H1 (cell line): ENCODE measurements at regions not wholly inside any gene's neighbourhood (a gene's known extent, or its start where the extent isn't known, plus 50 kb on each side); places are given as distances from the start of the nearest gene placed in this dataset.

Experiments used
- CREB1 ChIP-seq: IDR thresholded peaks from 2 replicates; pipeline ENCODE4 v1.6.1; 2012; ENCODE audit warnings: inconsistent platforms
- CTCF ChIP-seq, 3 experiments: IDR thresholded peaks; 1 replicate in 2 of 3; 2 replicates in 1 of 3; pipeline versions ENCODE4 v1.5.1 to v1.6.1; 2011; ENCODE audit warnings: low read length in 3 of 3, mild to moderate bottlenecking in 3 of 3, inconsistent platforms in 2 of 3, low read depth in 1 of 3, moderate library complexity in 1 of 3; ENCODE audit not compliant: insufficient read depth in 1 of 3; ENCODE audit errors: control extremely low read depth in 1 of 3
- EZH2 ChIP-seq: fragments of 200-600 bp; sonication (generic); IDR thresholded peaks from 2 replicates; pipeline ENCODE4 v1.7.1; 2012; ENCODE audit warnings: low read depth, mild to moderate bottlenecking, moderate library complexity, low read length, inconsistent platforms; ENCODE audit not compliant: severe bottlenecking
- MAFK ChIP-seq: IDR thresholded peaks from 2 replicates; pipeline ENCODE4 v1.6.1; 2012; ENCODE audit warnings: low read depth, mild to moderate bottlenecking, improper control_type of control experiment, low read length
- PHF8 ChIP-seq: fragments of 200-600 bp; sonication (generic); conservative IDR thresholded peaks from 2 replicates; pipeline ENCODE4 v1.7.1; 2012; ENCODE audit warnings: low read depth, mild to moderate bottlenecking, inconsistent platforms, low read length, moderate library complexity
- RFX5 ChIP-seq: IDR thresholded peaks from 2 replicates; pipeline ENCODE4 v1.6.1; 2011; ENCODE audit warnings: low read depth, low read length, improper control_type of control experiment, borderline replicate concordance
- RNF2 ChIP-seq: fragments of 200-900, 300-1000 bp; sonication (generic); IDR thresholded peaks from 2 replicates; pipeline ENCODE4 v1.7.1; 2016; ENCODE audit warnings: borderline replicate concordance, low read depth, mild to moderate bottlenecking, antibody characterized with exemption, low read length; ENCODE audit not compliant: poor library complexity, severe bottlenecking; ENCODE audit errors: missing control alignments
- SIX5 ChIP-seq: IDR thresholded peaks from 2 replicates; pipeline ENCODE4 v1.6.1; 2011; ENCODE audit warnings: mild to moderate bottlenecking, low read depth, low read length
- USF2 ChIP-seq: IDR thresholded peaks from 2 replicates; pipeline ENCODE4 v1.6.1; 2011; ENCODE audit warnings: low read length, improper control_type of control experiment

GRCh38 chr11:110972106-110972505, 259.9 kb upstream of the ARHGAP20 start (continued):
- TF ChIP-seq CTCF (IDR thresholded peaks at IDR 0.05; ENCODE audit: control extremely low read depth in 1 of 3, insufficient read depth in 1 of 3, low read depth in 1 of 3, low read length in 3 of 3) (no peak), USF2 (no peak), RNF2 (no peak), SIX5 (no peak), PHF8 (no peak), CREB1 (no peak), EZH2 (no peak), RFX5 (no peak), MAFK (no peak)
- TF ChIP-seq, all 59 proteins: peak for 0
